Erythroblast (primary cell): ENCODE measurements at regions not wholly inside any gene's neighbourhood (a gene's known extent, or its start where the extent isn't known, plus 50 kb on each side); places are given as distances from the start of the nearest gene placed in this dataset.

Source experiments
- DNase-seq, 2 experiments: peaks; one replicate each; lab custom pipeline; 2025; lab: John Stamatoyannopoulos, UW
- GATA1 ChIP-seq: IDR thresholded peaks from 2 replicates; pipeline ENCODE4 v1.6.1; 2011; ENCODE audit warnings: low read depth, mild to moderate bottlenecking, control low read depth, low read length, moderate library complexity
- POLR2A ChIP-seq: IDR thresholded peaks from 2 replicates; pipeline ENCODE4 v1.6.1; 2011; ENCODE audit warnings: mild to moderate bottlenecking, low read length

- DNase-seq: no peak
- TF ChIP-seq GATA1 (no peak), POLR2A (no peak)
Measured at GRCh38 chr20:57895161-57895855, 185.5 kb upstream of the PMEPA1 start.

DNA sequence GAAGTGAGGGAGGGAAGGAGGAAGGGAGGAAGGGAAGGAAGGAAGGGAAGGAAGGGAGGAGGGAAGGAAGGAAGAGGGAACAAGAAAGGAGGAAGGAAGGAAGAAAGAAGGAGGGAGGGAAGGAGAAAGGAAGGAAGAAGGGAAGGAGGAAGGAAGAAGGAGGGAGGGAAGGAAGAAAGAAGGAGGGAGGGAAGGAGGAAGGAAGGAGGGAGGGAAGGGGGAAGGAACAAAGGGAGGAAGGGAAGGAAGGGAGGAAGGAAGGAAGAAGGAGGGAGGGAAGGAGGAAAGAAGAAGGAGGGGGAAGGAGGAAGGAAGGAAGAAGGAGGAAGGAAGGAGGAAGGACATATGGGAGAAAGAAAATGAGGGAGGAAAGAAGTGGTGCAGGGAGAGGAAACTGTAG lies 184.7 kb upstream of the PMEPA1 start:
- TF ChIP-seq POLR2A (no peak), GATA1 (no peak)
- DNase-seq: no peak

GRCh38 chr20:57894096-57894495 lies 184.3 kb upstream of the PMEPA1 start:
- TF ChIP-seq POLR2A: no peak
- no peak for TF ChIP-seq GATA1
- DNase-seq: no peak

DNA sequence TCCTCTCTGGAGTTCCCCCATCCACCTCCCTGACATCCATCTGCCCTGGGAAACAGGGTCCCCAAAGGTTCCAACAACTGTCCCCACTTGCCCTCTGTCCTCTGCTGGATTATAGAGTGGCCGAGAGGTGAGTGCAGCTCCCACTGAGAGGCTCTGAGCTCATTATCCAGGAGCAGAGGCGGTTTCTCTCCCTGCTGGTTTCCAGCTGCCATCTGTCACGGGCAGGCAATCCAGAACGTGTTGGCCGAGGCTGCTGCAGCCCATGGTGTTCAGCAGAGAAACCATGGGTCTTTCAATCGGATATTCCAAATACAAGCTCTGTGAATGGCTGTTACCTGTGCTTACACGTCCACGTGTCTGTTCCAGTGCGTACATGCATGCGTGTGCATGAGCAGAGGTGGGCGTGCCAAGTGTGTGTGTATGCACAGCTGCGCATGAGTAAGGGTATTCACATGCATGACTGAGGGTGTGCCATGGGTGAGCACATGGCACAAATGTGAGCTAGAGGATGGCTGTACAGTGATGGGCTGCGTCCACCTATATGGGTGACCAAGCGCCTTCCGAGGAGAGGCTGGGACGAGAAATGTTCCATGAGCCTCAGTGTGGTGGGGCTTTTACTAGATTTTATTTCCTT lies 183.7 kb upstream of the PMEPA1 start:
- TF ChIP-seq POLR2A (no peak), GATA1 (no peak)

GRCh38 chr20:57892471-57892870 lies 182.7 kb upstream of the PMEPA1 start:
- TF ChIP-seq GATA1: no peak
- no peak for TF ChIP-seq POLR2A
- no peak for DNase-seq

More for the DNA sequence above, 183.7 kb upstream of the PMEPA1 start:
- DNase-seq: no peak

DNA sequence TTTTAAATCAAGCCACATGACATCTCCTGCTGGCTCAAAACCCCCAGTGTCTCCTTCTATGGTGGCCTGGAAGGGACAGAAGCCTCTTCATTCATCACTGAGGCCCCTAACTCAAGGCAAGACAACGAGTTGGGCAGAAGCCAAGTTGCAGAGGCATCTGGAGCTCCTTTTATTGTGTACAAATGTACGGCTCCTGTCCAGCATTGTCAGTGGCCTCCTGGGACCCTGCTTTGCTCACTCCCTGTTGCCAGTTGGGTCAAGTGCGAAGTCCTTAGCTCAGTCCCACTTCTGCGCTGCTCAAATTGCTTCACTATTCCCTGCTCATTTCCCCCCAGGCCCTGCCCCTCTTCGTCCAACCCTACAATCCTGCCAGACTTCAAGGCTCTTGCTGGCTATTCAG lies 181.2 kb upstream of the PMEPA1 start:
- DNase-seq: no peak
- no peak for TF ChIP-seq POLR2A
- TF ChIP-seq GATA1: no peak

DNA sequence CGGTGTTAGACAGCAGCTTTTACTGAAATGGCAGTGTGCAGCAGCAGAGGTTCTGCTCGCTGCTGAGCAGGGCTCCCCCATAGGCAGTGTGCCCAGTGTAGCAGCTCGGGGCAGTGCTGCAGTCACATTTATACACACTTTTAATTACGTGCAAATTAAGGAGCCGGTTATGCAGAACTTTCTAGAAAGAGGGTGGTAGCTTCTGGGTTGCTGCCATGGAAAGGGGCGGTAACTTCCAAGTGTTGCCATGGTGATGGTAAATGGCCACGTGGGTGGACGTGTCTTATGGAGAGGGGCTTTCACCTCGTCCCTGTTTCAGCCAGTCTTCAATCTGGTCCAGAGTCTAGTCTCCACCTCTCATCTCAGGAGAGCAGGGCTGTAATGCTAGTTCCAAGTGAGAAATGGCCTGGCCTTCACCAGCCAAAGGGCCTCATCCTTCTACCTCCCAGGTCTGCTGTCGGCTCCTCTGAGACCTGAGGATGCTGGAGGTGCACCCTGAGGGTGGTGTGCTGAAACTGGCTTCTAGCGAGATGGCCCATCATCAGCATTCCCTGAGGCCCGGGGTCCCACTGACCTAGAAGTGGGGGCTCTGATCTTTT lies 180.5 kb upstream of the PMEPA1 start:
- no peak for DNase-seq
- no peak for TF ChIP-seq POLR2A
- no peak for TF ChIP-seq GATA1

DNA sequence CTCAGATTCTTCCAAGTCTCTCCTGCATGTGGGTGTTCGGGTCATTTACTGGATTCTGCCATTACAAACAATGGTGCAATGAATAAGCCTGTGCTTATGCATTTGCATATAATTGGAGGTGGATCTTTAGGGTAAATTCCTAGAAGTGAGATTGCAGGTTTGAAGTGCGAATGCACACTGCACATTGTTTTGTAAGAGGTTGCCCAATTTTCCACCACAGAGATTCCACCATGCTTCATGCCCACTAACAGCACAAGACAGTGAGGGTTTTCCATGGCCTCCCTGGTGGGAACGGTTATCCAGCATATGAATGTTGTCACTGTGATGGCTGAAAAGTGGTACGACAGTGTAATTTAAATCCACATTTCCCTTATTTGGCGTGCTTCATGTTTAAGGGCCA lies 178.8 kb upstream of the PMEPA1 start:
- no peak for DNase-seq
- TF ChIP-seq POLR2A (no peak), GATA1 (no peak)

DNA sequence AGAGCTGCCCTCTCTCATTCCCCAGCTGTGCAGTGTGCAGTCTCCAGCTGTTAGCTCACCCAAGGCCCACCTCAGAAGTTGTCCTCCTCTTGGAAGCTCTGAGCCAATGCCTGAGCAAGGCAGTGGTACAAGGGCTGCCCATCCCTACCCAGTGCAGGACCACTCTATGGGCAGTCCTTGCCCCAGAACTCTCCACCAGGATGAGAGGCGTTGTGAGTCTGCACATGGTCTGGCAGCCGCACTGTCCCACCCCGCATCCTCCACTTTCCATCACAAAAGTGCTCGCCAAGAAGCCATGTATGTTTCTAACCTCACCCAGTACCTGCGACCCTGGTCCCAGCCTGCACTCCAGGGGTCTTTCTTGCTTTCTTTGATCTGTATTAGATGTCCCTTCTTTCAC lies 175.1 kb upstream of the PMEPA1 start:
- TF ChIP-seq GATA1 (no peak), POLR2A (no peak)
- no peak for DNase-seq

DNA sequence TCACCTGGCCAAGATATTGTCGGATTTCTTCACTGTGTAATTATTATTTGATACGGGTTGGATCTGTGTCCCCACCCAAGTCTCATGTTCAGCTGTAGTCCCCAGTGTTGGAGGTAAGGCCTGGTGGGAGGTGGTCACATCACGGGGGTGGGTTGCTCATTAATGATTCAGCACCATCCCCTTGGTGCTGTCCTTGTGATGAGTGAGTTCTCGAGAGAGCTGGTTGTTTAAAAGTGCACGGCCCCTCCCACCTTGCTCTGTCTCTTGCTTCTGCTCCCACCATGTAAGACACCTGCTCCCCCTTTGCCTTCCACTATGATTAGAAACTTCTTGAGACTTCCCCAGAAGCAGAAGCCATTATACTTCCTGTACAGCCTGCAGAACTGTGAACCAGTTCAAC lies 173.9 kb upstream of the PMEPA1 start:
- no peak for DNase-seq
- TF ChIP-seq GATA1: no peak
- TF ChIP-seq POLR2A: no peak

GRCh38 chr20:57883224-57883623 lies 173.4 kb upstream of the PMEPA1 start:
- no peak for TF ChIP-seq POLR2A
- no peak for TF ChIP-seq GATA1

DNA sequence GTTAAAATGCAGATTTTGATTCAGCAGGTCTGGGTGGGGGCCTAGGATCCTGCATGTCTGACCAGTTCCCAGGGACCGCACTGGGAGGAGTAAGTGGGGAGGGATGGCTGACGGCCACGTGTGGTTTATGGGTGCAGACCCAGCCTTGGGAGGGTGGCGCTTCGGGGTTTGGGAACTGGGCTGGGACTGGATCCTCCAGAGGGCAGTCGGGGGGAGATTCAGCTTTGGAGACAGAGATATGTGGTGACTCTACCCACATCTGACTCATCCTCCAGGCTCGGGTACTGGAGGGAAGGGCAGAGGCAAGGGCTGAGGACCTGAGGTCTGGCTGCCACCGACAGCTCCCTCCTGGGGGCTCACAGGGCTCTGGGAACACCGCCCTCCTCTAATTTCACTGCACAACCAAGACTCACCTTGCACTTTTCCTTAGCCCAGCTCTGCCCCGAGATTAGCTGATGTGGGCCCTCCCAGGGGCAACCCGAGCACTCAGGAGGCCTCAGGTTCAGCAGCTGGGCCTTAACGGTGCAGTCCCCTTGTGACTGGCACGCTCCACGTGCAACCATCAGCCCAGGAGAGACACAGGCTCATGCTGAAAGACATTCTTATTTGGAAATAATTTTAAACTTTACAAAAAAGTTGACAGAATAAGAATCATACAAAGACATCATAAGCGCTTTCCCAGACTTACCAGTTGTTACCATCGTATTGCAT lies 172.8 kb upstream of the PMEPA1 start:
- no peak for DNase-seq
- TF ChIP-seq GATA1 (no peak), POLR2A (no peak)

More at GRCh38 chr20:57883224-57883623, 173.4 kb upstream of the PMEPA1 start:
- no peak for DNase-seq

- no peak for DNase-seq
- TF ChIP-seq GATA1: no peak
- TF ChIP-seq POLR2A: no peak
Measured at GRCh38 chr20:57881466-57882385, 171.9 kb upstream of the PMEPA1 start.
